HG03280 (cell line): ENCODE measurements at regions not wholly inside any gene's neighbourhood (a gene's known extent, or its start where the extent isn't known, plus 50 kb on each side); places are given as distances from the start of the nearest gene placed in this dataset.

ENCODE experiments used
- ATAC-seq: cut with Tn5 transposase; IDR thresholded peaks from one replicate; pipeline ENCODE4 v1.9.1; 2021; ENCODE audit warnings: mild to moderate bottlenecking, moderate library complexity; ENCODE audit not compliant: unreplicated experiment

DNA sequence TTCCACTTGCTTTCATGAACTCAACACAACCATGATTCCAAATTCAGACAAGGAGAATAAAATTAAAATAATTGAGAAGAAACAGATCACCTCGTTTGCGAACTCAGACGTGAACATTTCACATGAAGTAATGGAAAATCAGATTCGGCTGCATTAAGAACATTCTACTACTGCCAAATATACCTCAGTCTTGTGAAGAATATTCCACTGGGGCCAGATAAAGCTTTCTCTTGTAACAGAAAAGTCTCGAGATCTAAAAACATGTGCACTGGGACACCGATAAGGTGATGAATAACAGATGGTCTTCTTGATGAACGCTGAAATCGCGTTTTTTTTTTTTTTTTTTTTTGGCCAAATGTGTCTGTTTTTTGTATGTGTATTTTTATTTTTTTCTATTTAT lies 761.1 kb downstream of the BRD1 start:
- no peak for ATAC-seq

DNA sequence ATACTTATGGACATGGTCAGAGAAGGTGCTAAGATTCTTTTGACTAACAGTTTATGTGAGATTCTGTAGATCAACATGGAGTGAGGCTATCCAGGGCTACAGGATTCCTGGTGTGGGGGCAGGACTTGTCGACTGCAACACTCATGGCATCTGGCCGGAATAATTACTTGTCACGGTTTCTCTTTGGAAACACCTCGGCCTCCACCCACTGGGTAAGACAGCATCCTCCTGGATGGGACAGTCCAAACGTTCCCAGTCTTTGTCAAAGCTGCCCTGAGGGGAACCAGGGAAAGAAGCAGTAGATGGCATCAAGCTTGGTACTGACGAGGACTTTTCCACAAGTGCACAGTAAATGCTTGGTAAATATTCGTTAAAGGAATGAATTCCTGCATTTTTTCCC lies 762.8 kb downstream of the BRD1 start:
- ATAC-seq, result no peak

DNA sequence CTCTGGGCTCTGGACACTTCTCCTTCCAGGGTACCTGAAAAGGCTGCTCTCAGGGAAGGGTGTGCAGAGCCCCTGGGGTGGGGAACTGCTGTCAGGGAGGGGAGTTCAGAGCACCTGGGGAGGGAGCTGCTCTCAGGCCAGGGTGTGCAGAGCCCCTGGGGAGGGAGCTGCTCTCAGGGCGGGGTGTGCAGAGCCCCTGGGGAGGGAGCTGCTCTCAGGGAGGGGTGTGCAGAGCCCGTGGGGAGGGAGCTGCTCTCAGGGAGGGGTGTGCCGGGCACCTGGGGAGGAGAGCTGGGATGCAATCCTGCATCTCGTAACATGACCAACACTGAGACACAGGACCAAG lies 764.2 kb downstream of the BRD1 start:
- ATAC-seq, result no peak

DNA sequence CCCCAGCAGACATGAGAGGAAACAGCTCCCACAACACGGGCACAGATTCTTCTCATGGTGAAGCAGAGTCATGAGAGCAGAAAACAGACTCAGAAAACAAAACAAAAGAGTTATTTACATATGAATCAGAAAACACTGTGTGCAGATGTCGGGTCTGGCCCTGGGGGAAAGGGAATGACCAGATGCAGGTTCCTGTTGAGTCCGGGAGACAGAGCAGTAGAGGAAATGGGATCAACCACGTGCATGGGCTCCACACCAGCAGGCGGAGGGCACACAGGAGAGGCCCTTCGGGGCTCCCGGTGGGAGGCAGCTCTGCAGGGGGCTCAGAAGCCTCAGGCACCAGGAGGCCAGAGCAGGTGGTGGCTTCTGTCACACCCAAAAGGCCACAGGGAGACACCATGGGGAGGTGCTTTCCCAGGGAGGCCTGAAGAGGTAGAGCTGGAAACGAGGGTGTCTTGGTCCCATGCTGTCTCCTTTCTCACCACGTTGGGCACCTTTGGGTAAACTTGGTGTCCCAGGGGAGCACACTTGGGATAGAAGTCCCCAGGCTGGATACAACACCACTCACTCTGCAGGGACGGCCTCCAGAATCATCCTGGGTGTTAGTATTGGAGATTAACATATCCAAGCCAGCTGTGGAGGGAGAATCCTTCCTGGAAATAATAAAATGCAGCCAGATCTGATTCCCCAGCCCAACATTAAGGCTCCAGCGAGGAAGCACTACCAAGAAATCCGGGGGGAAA lies 764.7 kb downstream of the BRD1 start:
- ATAC-seq, result no peak

DNA sequence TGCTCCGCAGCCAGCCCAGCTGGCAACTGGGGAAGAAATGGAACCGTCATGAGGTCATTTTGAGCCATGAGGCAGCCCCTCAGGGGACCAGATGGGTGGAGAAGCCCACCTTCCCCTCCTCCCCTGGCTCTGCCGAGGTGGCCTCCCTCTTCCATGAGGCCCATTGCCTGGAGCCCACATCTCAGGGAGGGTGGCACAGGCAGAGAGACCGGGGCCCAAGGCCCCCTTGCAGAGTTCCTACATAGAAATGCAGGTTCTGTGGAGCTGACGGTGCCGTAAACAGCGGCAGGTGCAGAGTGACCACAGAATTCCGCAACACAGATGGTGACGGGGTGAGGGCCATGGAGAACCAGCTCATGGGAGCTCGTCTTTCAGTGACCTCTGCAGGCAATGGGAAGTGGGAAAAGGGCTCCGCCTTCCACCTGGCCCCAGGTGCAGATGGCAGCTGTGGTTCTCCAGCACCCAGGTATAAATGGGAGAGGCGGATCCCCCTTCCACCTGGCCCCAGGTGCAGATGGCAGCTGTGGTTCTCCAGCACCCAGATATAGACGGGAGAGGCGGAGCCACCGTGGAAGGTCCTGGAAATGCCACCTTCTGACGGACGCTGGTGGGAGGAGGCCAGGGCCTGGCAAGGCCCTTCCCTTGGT lies 765.4 kb downstream of the BRD1 start:
- no peak for ATAC-seq

DNA sequence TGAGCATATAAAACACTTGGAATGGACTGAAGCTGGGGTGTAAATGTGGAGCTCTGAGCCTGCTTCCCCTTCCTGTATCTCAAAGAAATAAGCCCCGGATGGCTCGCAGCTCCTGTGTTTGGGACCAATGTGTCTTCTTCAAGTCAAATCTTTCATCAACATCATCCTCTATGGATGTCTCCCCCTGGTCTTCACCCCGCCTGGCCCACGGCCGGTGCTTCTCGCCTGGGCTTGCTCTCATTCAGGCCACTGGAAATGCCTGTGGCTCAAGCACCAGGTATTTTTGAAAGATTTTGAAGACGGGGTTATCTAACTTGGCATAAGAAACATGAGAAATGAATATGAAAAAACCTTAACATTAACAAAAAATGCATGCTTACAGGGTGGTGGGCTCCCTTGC lies 769.8 kb downstream of the BRD1 start:
- ATAC-seq, result no peak

DNA sequence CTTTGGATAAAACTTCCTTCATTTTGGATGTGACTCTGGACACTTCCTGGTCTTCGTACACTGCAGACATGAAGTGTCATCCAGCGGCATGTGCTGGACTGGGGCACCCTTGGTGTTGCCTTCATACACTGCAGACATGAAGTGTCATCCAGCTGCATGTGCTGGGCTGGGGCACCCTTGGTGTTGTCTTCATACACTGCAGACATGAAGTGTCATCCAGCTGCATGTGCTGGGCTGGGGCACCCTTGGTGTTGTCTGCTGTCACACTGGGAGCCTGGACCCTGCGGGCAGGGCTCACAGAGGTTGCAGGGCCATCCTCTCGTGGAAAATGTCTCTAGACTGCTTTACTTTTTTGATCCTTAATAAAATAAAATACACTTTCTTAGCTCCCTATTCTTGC lies 771.4 kb downstream of the BRD1 start:
- ATAC-seq, result no peak

DNA sequence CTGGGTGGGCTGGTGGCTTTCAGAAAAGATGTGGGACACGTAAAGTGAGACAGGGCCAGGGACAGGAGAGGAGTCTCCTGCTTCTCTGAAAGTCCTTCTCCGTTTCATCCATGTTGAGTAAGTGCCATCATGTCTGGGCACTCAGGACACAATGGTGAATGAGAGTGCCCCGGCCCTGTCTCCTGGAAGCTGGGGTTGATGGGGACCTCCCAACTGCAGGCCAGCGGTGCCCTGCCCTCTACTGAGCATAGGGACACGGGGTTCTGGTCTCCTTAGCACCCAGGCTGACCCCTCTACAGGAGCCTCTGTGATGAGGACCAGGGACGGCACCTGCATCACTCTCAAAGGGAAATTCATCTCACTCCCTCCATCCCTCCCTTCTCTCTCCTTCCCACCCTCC lies 772.3 kb downstream of the BRD1 start:
- no peak for ATAC-seq

DNA sequence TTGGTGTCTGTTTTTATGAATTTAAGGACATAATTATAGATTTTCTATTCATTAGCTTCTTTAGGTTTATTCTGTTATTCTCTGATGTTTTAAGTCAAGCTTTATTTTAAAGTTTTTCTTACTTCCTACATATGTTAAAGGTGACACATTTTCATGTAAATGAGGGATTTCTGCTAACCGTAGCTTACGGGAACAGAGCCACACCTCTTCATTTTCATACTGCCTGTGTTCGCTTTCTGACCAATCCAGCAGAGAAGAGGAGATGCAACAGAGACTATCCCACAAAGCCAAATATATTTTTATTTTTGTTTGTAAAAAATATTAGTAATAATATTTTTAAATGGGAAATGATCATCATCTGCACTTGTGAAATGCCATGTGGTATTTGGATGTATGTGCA lies 774.1 kb downstream of the BRD1 start:
- ATAC-seq, result no peak

DNA sequence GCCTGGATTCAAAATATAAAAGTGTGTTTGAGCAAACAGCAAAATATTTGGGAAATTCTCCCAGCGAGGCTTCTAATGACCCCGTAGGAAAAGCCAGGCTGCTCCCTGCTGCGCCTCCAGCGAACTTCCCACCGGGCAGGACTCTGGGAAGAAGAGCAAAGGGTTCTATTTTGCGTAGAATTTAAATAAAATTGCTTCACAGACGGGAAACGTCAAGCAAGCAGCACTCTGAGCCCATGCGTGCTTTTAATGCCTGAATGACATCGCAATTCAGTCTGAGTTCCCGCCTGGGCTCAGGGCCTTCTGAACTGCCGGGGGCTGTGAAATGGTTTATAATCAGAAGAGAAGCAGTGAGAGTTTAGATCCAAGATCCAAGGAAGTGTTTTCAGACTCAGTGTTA lies 775.1 kb downstream of the BRD1 start:
- ATAC-seq, result no peak

DNA sequence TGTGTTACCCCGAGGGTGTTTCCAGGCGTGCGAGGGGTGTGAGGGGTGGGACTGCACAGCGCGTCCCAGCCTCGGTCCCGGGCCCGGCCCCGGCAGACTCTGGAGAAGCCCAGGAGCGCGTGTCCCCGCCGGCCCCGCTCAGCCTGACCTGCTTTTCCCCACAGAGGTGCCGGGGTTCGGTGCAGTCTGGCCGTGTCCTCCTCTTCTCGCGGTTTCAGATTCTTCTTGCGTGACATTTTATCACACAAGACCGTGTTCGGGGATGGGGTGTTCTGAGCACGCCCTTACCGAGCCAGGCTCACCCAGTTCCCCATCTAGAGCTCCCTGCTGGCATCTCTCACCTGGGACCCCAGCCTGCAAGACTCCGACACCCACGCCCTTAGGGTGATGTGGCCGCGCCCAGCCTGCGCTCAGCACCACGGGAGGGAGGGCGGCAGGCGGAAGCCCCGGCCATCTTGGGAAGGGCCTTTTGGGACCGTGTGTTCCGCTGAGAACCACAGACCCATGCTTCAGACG lies 775.6 kb downstream of the BRD1 start:
- ATAC-seq, result no peak

DNA sequence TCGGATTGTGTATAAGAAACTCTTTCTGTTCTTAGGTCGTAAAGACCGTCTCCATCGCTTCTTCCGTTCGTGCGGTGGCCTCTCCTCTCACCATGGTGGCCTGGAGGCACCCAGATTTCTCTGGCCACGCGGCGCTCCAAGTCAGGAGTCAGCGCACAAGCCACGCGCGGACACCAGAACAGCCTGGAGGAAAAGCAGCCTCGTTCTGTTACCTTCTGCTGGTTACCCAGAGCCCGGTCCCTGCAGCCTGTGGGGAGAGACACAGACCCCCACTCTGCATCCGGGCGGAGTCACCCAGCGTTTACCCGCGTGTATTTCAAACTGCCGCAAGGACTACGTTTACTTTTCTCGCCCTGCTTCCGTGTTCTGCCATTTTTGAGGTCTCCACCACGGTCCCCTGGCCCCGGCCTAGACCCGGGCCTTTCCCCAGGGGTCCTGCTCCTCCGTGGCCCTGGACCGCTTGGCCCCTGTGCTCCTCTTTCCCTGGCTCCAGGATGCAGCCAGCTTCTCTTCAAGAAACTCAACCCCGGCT lies 776.1 kb downstream of the BRD1 start:
- no peak for ATAC-seq

DNA sequence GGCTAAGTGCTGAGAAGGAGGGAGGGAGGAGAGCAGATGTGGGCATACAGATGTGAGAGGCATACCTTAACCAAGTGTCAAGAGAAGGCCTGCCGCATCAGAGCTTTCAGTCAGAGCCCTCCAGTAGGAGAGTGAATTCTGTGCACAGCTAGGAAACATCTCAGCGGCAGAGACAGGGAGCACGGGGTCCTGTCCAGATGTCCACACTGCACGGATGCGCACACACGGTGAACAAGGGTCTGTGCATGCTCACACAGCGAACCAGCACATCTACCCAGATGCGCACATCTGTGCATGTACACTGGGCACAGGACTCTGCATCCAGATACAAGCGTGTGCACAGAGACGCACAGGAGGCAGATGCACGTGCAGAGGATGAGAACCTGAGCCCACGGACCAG lies 778.0 kb downstream of the BRD1 start:
- ATAC-seq, result no peak

DNA sequence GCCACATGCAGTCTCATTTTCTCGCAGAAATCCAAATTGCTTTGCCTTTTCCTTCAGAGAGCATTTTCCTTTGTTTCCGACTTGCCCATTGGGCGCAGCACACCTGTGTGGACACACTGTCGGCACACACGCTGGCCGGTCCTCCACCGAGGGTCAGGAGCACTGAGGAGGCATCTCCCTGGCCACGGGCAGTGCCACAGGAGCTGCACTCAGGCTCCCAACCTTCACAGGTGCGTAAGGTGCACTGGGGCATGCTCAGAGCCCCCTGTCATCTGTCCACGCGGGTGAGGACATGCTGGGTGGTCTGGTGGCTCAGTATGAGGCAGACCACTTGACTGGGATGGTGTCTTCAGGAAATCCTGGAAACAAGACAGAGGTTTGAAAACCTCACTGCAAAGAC lies 779.1 kb downstream of the BRD1 start:
- no peak for ATAC-seq

DNA sequence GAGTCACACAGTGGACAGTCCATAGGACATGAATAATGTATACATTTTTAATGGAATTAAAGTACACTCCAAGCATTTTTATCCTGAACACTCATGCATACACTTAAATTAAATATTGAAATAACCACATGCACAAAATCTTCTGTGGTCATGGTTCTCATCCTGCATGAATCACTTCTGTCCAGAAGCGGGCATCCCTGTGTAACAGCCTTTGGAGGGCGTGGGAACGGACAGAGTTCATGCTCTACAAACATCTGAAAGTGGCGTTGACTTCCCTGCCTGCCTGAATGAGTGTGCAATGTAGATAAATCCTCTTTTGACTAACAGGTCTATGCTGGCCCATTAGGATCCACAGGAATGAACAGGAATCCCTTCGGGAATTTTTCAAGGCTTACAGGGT lies 780.2 kb downstream of the BRD1 start:
- no peak for ATAC-seq

DNA sequence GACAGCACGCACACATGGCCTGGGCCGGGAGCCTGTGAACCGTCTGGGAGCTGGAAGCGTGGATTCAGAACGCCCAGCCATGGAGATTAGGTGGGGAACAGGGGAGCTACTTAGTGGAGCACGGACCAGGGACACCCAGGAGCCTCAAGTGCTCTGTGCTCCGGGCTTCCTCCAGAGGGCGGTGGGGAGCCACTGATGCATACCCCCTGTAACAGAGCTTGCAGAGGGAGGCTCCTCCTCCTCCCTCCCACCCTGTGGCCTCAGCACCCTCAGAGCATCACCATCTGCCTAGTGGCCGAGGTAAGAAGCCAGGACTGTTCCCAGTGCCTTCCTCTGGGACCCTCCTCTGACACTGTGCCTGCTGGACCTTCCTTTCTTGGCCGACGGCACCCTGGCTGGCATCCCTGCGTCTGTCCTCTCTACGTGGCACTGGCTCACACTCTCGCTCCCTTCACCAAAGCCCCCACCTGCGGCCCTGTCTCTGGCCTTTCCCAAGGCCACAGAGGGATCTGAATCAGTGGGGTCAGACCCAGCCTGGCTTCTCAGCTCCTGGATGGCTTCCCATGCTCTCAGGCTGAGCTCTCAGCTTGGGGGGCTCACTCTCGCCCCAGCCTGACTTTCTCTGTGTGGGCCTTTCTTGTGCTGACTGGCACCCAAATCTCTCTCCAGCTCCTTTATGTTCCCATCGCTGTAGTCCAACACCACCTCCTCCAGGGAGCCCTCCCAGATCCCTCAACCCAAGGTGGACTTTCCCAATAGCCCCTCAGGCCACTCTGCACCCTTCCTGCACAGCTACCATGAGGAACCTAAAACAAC lies 780.9 kb downstream of the BRD1 start:
- no peak for ATAC-seq

DNA sequence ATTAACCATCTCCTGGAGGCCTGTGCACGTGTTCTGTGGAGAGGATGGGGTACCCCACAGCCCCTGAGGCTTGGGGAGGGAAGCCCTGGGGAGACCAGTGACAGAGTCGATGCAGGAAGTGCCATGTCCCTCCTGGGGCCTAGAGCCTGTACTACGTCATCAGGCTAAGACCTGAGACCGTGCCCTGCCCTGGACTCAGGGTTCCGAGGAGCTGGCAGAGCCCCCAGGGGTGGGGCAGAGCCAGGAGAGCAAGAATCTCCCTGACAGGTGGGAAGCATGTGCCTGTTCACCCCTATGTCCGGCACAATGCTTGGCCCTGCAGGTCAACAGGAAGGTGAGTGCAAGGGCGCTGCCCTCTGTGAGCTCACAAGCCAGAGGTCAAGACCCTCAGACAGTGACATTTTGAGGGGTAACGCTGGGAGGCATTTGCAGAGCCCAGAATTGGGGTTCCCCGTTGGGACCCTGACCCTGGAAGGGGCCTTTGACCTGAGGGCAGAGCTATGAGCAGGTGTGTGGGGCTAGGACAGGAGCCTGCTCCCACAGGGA lies 781.6 kb downstream of the BRD1 start:
- no peak for ATAC-seq

DNA sequence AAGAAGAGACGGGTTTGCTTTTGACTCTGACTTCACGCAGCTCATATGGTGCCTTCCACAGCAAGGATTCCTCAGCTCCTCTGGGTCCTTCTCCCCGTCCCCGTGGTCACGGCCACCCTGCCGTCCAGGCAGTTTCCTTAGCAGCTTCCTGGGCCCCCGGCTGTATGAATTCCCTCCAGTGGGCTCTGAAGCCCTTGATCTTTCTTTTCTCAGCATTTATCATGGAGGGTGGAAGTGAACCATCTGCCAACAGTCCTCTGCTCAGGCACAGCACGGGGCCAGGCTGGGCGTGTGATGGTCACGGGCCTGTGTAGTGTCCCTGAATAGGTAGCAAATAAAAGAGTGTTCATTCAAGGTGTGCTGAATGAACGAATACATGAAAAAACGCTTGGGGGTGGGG lies 782.4 kb downstream of the BRD1 start:
- ATAC-seq, result no peak

DNA sequence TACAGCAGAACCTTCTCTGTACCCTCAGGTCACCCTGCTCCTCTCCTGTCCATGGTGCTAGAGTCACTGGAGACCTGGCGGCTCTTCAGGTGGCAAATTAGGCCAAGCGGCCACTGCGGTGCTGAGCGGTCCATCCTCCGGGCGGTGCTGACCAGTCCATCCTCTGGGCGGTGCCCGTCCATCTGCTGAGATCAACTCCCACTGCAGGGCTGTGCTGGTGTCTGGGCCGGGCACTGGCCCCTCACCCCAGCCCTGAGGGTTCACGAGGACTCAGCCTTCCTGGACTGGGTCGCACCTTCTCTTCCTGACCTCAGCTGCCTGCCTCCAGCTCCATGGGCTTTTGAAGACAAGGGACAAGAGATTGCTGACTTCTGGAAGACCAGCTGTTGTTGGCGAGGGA lies 782.9 kb downstream of the BRD1 start:
- no peak for ATAC-seq

DNA sequence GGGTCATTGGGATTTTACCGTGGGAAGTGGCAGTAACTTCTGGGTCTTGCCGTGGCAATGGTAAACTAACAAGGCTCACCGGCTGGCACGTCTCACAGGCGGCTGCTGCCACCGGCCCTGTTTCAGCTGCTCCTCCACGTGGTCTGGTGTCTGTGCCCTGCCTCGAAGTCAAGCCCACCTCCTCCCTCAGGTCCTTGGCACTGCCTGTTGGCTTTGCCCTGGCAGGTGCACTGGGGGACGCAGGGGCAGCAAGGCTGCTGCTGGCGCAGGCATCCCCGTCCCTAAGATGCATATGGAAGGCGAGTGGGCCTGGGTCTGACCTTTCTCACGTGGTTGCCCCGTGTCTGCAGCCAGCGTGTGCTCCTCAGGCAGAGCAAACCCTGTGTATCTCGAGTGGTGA lies 783.6 kb downstream of the BRD1 start:
- no peak for ATAC-seq
